ENCODE measurements at regions not wholly inside any gene's neighbourhood (a gene's known extent, or its start where the extent isn't known, plus 50 kb on each side); places are given as distances from the start of the nearest gene placed in this dataset.

DNA sequence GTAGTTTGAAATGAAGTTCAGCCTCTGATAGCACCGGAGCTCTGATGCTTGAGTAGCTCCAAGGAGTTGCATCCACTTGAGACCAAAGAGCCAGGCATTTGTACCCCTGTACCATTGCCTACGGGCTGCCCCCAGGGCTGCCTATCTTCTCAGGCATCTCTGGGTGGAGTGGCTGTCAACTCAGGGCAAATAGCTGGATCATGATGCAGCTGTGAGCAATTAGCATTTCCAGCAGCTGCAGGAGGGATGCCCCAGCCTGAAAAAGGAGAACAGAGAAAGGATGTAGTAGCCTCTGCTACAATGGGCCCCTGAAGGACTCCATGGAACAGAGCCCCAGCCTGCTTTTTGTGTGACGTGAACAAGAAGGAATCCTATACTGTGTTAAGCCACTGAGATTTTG lies 492.6 kb downstream of the BCOR start:
- Histone ChIP-seq H4K20me1 (ENCODE audit: insufficient read depth) (no peaks in the 10 kb centered on the region), H3K9ac (no peak overlapping the region), H3K27me3 (ENCODE audit: insufficient read depth, low read depth) (no peaks in the 10 kb centered on the region), H2AFZ (ENCODE audit: low read depth) (no peak overlapping the region), H3K79me2 (ENCODE audit: insufficient read depth, low read depth) (no peaks in the 10 kb centered on the region), H3K4me1 (ENCODE audit: low read depth, poor library complexity, severe bottlenecking) (peaks cover 4% of the 10 kb centered on the region), H3K4me3 (IDR thresholded peaks at IDR 0.05; ENCODE audit: insufficient read depth, low read depth, low read length) (no peak overlapping the region), H3K4me2 (no peak overlapping the region), H3K27ac (no peak overlapping the region), H3K36me3 (ENCODE audit: insufficient read depth) (no peaks in the 10 kb centered on the region)
- no peak for TF ChIP-seq CTCF (conservative IDR thresholded peaks at IDR 0.05; ENCODE audit: low read depth, low read length)

GRCh38 chrX:39605866-39606265 lies 491.9 kb downstream of the BCOR start:
- Histone ChIP-seq H3K9ac (no peak overlapping the region), H3K4me3 (IDR thresholded peaks at IDR 0.05; ENCODE audit: insufficient read depth, low read depth, low read length) (no peak overlapping the region), H3K79me2 (ENCODE audit: insufficient read depth, low read depth) (no peaks in the 10 kb centered on the region), H3K36me3 (ENCODE audit: insufficient read depth) (no peaks in the 10 kb centered on the region), H2AFZ (ENCODE audit: low read depth) (no peak overlapping the region), H3K4me1 (ENCODE audit: low read depth, poor library complexity, severe bottlenecking) (no peaks in the 10 kb centered on the region), H3K27me3 (ENCODE audit: insufficient read depth, low read depth) (no peaks in the 10 kb centered on the region), H3K4me2 (no peak overlapping the region), H3K27ac (no peak overlapping the region), H4K20me1 (ENCODE audit: insufficient read depth) (no peaks in the 10 kb centered on the region)
- TF ChIP-seq CTCF (conservative IDR thresholded peaks at IDR 0.05; ENCODE audit: low read depth, low read length): no peak

- no peak overlapping the region for H3K4me3 ChIP-seq (IDR thresholded peaks at IDR 0.05; ENCODE audit: insufficient read depth, low read depth, low read length)
- TF ChIP-seq CTCF (conservative IDR thresholded peaks at IDR 0.05; ENCODE audit: low read depth, low read length): no peak
- no peaks in the 10 kb centered on the region for H3K79me2 ChIP-seq (ENCODE audit: insufficient read depth, low read depth)
- no peak overlapping the region for H3K27ac ChIP-seq
- no peaks in the 10 kb centered on the region for H3K36me3 ChIP-seq (ENCODE audit: insufficient read depth)
- no peak overlapping the region for H3K9ac ChIP-seq
- H2AFZ ChIP-seq (ENCODE audit: low read depth): no peak overlapping the region
- H3K4me1 ChIP-seq (ENCODE audit: low read depth, poor library complexity, severe bottlenecking): peaks cover 4% of the 10 kb centered on the region
- no peaks in the 10 kb centered on the region for H3K27me3 ChIP-seq (ENCODE audit: insufficient read depth, low read depth)
- H4K20me1 ChIP-seq (ENCODE audit: insufficient read depth): no peaks in the 10 kb centered on the region
- H3K4me2 ChIP-seq: no peak overlapping the region
These were observed 487.8 kb downstream of the BCOR start for GRCh38 chrX:39609941-39610340.

DNA sequence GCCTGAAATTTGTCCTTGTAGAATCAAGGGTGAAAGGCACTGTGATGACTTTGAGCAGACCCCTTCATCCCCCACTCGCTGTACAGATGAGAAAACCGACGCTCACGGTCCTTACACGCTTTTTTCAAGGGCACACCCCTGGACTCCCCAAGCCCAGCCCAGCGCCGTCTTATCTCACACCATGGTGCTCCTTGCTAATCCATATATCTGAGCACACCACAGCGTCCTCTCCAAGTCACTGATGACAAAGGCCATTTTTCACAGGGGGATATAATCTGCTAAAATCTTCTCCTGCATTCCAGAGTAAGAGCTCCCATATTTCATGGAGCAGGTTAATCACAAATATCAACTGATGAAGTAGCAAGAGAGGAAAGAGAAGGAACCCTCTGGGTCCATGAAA lies 486.3 kb downstream of the BCOR start:
- H3K79me2 ChIP-seq (ENCODE audit: insufficient read depth, low read depth): no peaks in the 10 kb centered on the region
- no peaks in the 10 kb centered on the region for H3K27me3 ChIP-seq (ENCODE audit: insufficient read depth, low read depth)
- H3K9ac ChIP-seq: no peak overlapping the region
- no peak overlapping the region for H3K27ac ChIP-seq
- no peak overlapping the region for H2AFZ ChIP-seq (ENCODE audit: low read depth)
- peaks cover 19% of the 10 kb centered on the region for H3K4me1 ChIP-seq (ENCODE audit: low read depth, poor library complexity, severe bottlenecking)
- no peak overlapping the region for H3K4me2 ChIP-seq
- no peaks in the 10 kb centered on the region for H3K36me3 ChIP-seq (ENCODE audit: insufficient read depth)
- TF ChIP-seq CTCF (conservative IDR thresholded peaks at IDR 0.05; ENCODE audit: low read depth, low read length): no peak
- H3K4me3 ChIP-seq (IDR thresholded peaks at IDR 0.05; ENCODE audit: insufficient read depth, low read depth, low read length): no peak overlapping the region
- no peaks in the 10 kb centered on the region for H4K20me1 ChIP-seq (ENCODE audit: insufficient read depth)
